ENCODE measurements at regions not wholly inside any gene's neighbourhood (a gene's known extent, or its start where the extent isn't known, plus 50 kb on each side); places are given as distances from the start of the nearest gene placed in this dataset.

- no peak for FAIRE-seq
Observed at GRCh38 chr2:103284750-103285149, 522.9 kb downstream of the TMEM182 start.

DNA sequence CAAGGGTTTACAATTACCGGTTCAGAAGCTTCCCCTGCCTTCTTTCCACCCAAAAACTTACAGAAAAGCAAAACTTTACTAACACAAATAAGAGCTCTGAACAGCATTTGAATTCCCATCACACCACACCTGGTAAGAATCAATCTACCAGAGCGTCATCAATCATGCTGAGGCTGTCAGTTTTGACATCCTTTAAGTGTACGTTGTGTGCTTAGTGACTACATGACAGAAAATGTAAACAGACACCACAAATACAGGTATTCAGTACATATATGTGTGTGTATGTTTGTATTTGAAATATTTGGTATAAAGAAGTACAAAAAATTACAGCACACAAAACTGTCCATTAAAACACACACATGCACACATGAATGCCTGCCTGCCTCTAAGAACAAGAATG is 523.5 kb downstream of the TMEM182 start:
- FAIRE-seq: no peak

DNA sequence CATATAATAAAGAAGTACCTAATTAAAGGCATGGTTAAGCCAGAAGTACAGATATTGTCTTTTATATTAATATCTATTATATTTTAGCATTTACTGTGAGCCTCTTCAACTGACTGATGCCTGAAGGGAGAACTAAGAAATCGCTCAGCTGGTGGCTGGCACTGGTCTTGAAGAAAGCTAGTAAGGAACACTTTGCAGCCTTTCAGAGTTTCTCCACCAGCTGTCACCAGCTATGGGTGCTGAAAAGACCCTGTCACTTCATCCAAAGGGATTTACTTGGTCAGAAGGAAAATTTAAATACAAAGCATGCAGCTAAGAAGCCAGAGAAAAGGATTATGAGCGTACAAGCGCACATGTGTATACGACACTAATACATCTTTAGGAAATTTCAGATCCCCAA is 525.9 kb downstream of the TMEM182 start:
- no peak for FAIRE-seq

DNA sequence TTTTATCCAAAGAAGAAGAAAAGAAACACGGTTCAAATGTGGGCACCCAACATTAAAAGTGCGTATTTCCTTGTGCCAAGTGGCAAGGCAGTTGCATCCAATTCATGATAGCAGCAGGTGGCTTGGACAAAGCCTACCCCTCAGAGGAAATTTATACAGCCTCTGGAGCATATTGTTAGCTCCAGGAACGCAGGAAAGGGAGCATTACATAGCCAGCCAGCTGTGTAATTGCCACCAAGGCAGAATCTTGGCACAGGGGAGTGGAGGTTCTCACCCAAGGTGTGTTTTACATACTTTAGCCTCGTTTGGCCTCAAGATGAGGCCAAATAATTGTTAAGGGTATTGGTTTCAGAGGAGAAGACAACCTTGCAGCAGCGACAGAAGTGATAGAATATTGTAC is 526.9 kb downstream of the TMEM182 start:
- no peak for FAIRE-seq

- no peak for FAIRE-seq
Observed at GRCh38 chr2:103289105-103289725, 527.4 kb downstream of the TMEM182 start.

GRCh38 chr2:103292573-103292972 is 530.7 kb downstream of the TMEM182 start:
- no peak for FAIRE-seq

DNA sequence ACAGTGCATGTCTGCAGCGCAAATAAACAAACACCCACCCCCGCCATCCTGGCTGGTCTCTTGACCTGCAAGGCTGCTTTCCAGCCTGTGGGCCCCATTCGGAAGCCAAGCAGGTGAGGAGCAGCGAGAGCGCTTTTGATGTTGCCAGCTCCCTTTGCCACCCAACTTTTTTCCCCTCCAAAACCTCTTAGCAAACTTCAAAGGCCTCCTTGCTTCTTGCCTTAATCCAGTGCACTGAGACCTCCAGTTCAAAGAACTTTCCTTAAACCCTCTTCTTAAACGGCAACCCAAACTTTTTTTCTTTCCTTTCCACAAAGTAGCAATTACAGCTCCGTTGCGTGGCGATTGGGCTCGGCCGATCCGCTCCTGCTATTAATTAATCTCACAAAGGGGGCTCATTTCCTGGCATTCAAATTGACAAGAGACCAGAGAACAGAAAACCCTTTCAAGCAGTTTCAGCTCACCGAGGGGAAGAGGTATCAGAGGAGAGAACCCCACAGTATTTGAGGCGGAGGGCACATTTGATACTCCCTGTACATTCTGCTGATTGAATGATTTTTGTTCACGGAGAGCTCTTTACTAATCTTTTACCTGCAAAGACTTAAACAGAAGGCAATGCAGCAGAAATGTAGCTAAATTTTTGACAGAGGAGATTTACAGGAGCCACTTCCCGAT is 531.4 kb downstream of the TMEM182 start:
- FAIRE-seq: no peak

DNA sequence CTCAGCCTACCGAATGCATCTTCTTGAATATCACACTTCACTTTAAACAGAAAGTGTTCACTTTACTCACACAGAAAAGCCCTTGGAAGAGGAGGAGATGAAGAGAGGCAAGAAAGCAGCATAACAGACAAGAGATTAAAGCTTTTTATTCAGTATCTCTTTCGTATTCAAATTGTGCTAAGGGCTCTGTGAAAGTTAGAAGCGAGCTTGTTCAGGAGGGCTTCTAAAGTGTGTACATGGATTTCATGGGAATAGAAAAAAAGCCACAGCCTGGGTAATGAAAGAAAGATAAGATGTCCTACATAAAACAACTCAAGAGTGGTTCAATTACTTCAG is 531.9 kb downstream of the TMEM182 start:
- FAIRE-seq: no peak

DNA sequence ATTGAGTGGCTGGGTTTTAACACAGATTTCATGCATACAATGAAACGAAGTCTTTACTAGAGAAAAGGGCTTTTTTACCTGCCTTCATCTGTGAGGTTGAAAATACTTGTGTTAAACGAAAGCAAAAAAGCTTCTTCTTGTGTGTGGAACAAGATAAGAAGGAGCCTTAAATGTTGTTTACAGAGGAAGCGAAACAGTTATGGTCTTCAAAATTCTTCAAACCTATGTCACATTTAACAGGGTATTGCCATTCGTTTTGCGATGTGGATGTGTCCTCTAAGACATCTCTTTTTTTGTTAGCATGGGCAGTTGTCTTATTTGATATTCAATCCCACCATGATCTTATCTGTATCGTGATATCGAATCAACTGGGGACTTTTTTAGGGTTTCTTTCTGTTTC is 532.6 kb downstream of the TMEM182 start:
- no peak for FAIRE-seq

- FAIRE-seq: no peak
Observed at GRCh38 chr2:103295591-103295990, 533.8 kb downstream of the TMEM182 start.

- no peak for FAIRE-seq
Observed at GRCh38 chr2:103324671-103325070, 562.8 kb downstream of the TMEM182 start.

GRCh38 chr2:103327386-103327785 is 565.6 kb downstream of the TMEM182 start:
- no peak for FAIRE-seq

- FAIRE-seq: no peak
Observed at GRCh38 chr2:103327966-103328365, 566.1 kb downstream of the TMEM182 start.

GRCh38 chr2:103335403-103335802 is 573.6 kb downstream of the TMEM182 start:
- FAIRE-seq: no peak

DNA sequence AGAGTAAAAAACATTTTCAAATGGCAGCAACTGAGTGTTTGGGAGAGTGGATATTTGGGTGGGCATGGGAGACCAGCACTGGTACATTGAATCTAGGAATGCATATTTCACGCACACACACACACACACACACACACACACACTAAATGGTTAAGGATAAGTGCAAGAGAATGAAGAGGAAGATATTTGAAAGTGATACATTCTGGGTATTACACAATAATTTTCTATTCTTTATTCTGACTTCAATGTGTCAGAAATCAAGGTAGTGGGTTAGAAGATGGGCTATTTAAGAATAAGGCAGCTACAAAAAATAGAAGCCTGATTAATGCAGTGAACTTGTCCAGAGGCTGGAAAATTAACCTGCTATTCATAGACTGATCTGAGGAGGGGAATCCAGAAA is 577.0 kb downstream of the TMEM182 start:
- FAIRE-seq: no peak

GRCh38 chr2:103346780-103347179 is 584.9 kb downstream of the TMEM182 start:
- no peak for FAIRE-seq

DNA sequence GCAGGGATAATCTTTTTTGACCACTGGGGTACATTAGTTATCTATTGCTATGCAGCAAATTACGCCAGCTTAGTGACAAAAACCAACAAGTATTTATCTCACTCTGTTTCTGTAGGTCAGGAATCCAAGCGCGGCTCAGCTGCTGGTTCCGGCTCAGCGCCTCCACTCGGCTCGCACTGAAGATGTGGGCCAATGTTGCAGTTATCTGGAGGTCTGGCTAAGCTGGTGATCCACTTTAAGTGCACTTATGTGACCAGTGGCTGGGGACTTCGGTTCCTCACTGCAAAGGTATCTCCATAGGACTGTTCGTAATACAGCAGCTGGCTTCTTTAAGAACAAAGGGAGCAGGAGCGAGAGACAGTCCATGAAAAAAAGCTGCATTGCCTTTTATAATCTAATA is 591.9 kb downstream of the TMEM182 start:
- no peak for FAIRE-seq

GRCh38 chr2:103355287-103355686 is 593.5 kb downstream of the TMEM182 start:
- no peak for FAIRE-seq

DNA sequence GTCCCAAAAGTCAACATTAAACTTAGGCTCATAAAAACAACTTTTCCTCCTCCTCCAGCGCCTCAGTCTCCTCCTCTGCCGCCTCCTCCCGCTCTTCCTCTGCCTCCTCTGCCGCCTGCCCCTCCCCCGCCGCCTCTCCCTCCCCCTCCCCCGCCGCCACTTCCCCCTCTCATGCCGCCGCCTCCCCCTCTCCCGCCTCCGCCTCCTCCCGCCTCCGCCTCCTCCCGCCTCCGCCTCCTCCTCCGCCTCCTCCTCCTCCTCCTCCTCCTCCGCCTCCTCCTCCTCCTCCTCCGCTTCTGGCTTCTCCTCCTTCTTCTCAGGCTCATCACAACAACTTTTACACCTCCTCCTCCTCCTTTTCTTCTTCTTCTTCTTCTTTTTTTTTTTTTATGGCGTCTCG is 599.9 kb downstream of the TMEM182 start:
- FAIRE-seq: no peak

- no peak for FAIRE-seq
Observed at GRCh38 chr2:103363639-103364038, 601.8 kb downstream of the TMEM182 start.

- no peak for FAIRE-seq
Observed at GRCh38 chr2:103364177-103364576, 602.3 kb downstream of the TMEM182 start.

GRCh38 chr2:103365071-103365470 is 603.2 kb downstream of the TMEM182 start:
- FAIRE-seq: no peak

- FAIRE-seq: no peak
Observed at GRCh38 chr2:103367877-103368276, 606.0 kb downstream of the TMEM182 start.

DNA sequence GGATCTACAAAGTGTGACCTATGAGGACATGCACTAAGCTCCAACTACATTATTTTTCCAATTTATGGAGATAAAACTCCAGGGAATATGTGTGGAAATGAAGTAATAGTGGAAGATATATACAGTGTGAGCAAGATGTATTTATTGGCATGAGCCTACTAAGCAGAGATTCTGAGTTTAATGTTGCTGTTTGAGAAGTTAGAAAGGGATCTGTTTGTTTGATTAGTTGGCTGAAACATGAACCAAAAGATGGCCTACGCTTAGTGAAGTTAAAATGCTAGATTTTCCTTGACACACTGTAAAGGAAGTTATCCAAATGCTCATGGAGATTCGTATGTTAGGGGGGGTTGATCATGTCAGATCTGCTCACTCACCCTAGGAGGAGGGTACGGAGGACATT is 621.7 kb downstream of the TMEM182 start:
- FAIRE-seq: no peak

- no peak for FAIRE-seq
Observed at GRCh38 chr2:103386872-103387271, 625.0 kb downstream of the TMEM182 start.

All from TTC549 (cell line).